ENCODE measurements at regions not wholly inside any gene's neighbourhood (a gene's known extent, or its start where the extent isn't known, plus 50 kb on each side); places are given as distances from the start of the nearest gene placed in this dataset.

DNA sequence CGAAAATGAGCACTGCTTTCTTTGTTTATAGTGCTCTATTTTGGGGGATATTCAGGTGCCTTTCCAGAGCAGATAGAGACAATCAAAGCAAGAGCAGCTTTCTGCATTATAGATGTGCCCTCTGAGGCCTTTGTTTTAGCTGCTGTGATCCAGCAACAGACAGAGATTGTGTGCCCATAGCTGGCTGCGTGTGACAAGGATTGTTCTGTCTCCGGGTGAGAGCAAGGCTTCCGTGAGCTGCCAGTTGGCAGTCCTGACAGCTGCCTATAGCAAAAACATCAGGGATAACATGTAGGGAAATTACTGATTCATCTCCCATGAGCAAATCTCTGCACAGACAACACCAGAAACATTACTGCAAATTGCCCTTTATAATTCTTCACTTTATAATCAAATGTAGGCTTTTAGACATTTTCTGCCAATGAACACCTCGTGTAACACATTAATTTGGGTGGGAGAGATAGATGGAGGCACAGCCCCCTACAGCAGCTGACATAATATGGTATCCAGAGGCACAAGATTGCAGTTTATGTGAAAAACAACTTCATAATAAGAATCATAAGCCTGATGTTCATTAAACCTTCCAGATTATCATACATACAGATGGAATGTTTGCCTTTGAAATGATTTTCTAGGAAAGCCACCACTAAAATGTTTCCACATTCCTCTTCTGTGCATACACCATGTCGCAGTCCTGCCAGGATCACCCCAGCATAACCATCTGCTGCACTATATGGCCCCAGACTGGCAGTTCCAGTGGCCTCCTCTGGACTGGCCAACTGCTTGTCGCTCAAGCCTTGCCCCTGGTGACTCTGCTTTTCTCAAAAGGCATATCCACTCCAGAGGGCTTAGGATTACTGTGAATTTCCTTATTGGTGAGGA lies 131.2 kb downstream of the TRIB2 start:
- H3K4me1 Mint-ChIP-seq (ENCODE audit: low read depth), result no peaks in the 10 kb centered on the region
- no peaks in the 10 kb centered on the region for H3K36me3 Mint-ChIP-seq (ENCODE audit: low read depth)
- H3K9me3 Mint-ChIP-seq, result no peaks in the 10 kb centered on the region
- H3K27ac Mint-ChIP-seq, result no peak overlapping the region
- H3K4me3 Mint-ChIP-seq, result no peak overlapping the region
- H3K27me3 Mint-ChIP-seq, result peaks cover 12% of the 10 kb centered on the region

DNA sequence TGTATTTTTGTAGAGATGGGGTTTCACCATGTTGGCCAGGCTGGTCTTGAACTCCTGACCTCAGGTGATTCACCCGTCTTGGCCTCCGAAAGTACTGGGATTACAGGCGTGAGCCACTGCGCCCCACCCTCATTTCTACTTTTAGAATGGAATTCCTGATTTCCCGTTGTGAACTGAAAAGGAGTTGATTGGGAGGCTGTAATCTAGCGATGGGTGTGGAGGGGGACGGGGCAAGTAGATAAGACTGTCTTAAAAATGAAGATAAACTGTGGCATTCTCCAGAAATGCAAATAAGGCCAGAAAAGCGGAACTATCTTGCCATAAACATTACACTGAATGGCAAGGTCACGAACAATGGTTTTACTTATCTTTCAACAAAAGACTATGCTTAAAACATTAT lies 135.4 kb downstream of the TRIB2 start:
- no peak overlapping the region for H3K27ac Mint-ChIP-seq

DNA sequence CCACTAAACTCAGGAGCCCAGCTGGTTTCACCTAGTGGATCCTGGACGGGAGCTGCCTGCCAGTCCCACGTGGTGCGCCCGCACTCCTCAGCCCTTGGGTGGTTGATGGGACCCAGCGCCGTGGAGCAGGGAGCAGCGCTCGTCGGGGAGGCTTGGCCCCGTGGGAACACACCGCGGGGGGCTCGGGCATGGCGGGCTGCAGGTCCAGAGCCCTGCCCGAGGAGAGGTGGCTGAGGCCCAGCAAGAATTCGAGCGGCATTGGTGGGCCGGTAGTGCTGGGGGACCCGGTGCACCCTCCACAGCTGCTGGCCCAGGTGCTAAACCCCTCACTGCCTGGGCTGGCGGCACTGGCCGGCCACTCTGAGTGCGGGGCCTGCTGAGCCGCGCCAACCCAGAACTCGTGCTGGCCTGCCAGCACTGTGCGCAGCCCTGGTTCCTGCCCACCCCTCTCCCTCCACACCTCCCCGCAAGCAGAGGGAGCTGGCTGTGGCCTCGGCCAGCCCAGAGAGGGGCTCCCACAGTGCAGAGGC lies 137.3 kb downstream of the TRIB2 start:
- Mint-ChIP-seq H3K4me3 (no peak overlapping the region), H3K36me3 (ENCODE audit: low read depth) (no peaks in the 10 kb centered on the region), H3K9me3 (no peaks in the 10 kb centered on the region), H3K27ac (no peak overlapping the region), H3K27me3 (peaks cover 7% of the 10 kb centered on the region), H3K4me1 (ENCODE audit: low read depth) (no peaks in the 10 kb centered on the region)

More for the DNA sequence above, 135.4 kb downstream of the TRIB2 start:
- H3K4me1 Mint-ChIP-seq (ENCODE audit: low read depth), result no peaks in the 10 kb centered on the region
- peaks cover 7% of the 10 kb centered on the region for H3K27me3 Mint-ChIP-seq
- no peak overlapping the region for H3K4me3 Mint-ChIP-seq
- H3K36me3 Mint-ChIP-seq (ENCODE audit: low read depth), result no peaks in the 10 kb centered on the region
- H3K9me3 Mint-ChIP-seq, result no peaks in the 10 kb centered on the region

DNA sequence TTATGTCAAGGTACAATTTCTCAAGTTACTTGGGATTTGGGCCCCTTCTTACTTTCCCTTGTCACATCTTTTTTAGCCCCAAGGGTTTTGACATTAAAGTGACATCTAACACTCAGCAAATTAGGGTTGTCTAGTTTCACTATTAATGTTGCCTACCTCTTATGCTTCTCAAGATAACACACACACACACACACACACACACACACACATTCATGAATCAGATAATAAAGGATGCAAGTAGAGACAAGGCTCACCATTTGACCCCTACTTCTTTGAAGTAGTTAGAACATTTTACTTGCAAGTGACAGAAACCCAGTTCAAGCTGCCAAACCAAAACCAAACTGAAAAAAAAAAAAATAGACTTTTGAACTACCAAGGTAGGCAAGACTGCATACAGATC lies 138.8 kb downstream of the TRIB2 start:
- peak overlapping the region; percentile 32 for H3K27ac Mint-ChIP-seq
- H3K27me3 Mint-ChIP-seq, result no peaks in the 10 kb centered on the region

DNA sequence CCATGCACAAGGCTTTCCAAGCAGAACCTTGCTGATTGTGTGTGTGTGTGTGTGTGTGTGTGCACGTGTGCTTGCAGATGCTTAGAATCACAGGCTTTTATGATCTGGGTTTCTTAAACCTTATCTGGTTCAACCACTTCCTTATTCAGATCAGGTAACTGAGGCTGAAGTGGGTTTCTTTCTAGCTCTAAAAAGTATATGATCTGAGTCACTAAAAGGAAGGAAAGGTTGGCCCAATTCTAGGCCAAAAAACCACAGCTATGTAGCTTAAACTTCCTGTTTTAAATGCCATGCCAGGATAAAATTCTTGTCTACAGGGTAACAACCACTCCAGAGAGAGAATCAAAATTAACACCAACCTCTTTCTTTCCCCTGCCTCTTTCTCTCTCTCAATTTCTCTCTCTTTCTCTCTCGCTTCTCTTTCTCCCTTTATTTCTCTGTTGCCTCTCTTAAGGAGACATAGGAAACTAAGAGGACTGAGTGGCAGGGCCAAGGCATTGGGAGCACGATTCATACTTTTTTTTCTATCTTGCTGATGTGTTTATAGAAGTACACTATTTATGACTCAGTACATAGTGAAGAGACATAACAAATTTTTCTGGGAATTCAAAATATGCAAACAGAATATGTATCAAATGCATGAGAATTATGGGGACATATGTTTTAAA lies 140.3 kb downstream of the TRIB2 start:
- no peaks in the 10 kb centered on the region for H3K36me3 Mint-ChIP-seq (ENCODE audit: low read depth)
- H3K9me3 Mint-ChIP-seq, result peaks cover 5% of the 10 kb centered on the region
- peak overlapping the region; percentile 3 for H3K4me3 Mint-ChIP-seq
- H3K27me3 Mint-ChIP-seq, result no peaks in the 10 kb centered on the region
- H3K27ac Mint-ChIP-seq, result no peak overlapping the region
- H3K4me1 Mint-ChIP-seq (ENCODE audit: low read depth), result peaks cover 14% of the 10 kb centered on the region

More for the DNA sequence above, 138.8 kb downstream of the TRIB2 start:
- H3K4me1 Mint-ChIP-seq (ENCODE audit: low read depth), result peaks cover 1% of the 10 kb centered on the region
- no peaks in the 10 kb centered on the region for H3K36me3 Mint-ChIP-seq (ENCODE audit: low read depth)
- H3K9me3 Mint-ChIP-seq, result peaks cover 5% of the 10 kb centered on the region
- no peak overlapping the region for H3K4me3 Mint-ChIP-seq

DNA sequence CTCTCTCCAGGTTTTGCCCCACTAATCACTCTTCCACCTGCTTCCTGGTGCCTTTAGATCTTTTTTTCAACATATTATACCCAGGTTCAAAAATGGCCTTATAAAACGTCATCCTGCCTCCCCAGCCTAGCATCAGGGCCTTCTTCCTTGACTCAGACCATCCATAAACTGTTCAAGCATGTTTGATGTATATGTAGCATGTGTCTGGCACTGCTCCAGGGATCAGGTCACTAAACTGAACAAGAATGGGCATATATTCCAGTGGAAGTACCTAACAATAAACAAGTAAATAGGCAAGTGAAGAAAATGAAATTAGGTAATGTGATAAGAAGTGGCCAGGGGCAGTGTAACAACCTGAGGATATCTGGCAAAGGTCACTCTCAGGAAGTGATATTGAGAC lies 141.2 kb downstream of the TRIB2 start:
- Mint-ChIP-seq H3K27me3 (no peaks in the 10 kb centered on the region), H3K27ac (no peak overlapping the region), H3K4me3 (no peak overlapping the region), H3K9me3 (peaks cover 5% of the 10 kb centered on the region), H3K36me3 (ENCODE audit: low read depth) (no peaks in the 10 kb centered on the region), H3K4me1 (ENCODE audit: low read depth) (peaks cover 18% of the 10 kb centered on the region)

DNA sequence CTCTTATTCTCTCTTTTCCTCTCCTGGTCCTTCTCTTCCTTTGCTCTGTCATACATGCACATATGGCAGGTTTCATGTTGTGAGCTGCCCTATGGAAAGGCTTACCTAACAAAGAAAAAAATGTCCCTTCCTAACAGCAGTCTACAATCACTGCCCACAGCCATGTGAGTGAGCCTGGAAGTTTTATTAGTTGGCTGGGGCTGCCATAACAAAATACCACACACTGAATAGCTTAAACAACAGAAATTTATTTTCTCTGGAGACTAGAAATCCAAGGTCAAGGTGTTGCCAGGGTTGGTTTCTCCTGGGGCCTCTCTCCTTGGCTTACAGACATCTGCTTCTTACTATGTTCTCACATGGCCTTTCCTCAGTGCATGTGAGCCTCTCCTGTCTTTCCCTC lies 142.1 kb downstream of the TRIB2 start:
- H3K4me3 Mint-ChIP-seq, result no peak overlapping the region
- H3K27ac Mint-ChIP-seq, result no peak overlapping the region
- peaks cover 10% of the 10 kb centered on the region for H3K9me3 Mint-ChIP-seq
- peaks cover under 1% of the 10 kb centered on the region for H3K36me3 Mint-ChIP-seq (ENCODE audit: low read depth)
- H3K4me1 Mint-ChIP-seq (ENCODE audit: low read depth), result peaks cover 18% of the 10 kb centered on the region
- no peaks in the 10 kb centered on the region for H3K27me3 Mint-ChIP-seq

DNA sequence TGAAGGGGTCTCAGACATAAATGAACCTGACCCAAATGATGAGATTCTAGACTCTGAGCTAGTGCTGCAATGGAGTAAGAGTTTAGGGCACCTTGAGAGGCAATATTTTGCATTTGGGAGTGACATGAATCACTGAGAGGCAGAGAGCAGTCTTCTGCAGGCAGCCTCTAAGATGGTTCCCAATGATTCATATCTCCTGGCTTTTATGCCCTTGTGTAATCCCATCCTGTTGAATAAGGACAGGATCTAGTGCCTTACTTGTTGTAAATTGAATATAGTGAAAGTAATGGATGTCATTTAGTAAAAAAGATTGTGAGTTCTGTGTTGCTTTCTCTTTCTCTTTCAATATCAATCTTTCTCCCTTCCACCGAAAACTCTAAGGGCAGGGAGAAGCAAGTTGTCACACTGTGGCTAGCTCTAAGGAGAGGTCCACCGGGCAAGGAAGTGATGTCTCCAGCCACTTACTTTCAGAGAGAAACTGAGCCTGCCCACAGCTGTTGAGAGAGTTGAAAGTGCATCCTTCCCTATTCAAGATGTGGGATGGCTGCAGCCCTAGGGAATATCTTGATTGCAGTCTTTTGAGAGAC lies 144.7 kb downstream of the TRIB2 start:
- Mint-ChIP-seq H3K4me3 (no peak overlapping the region), H3K9me3 (peaks cover 23% of the 10 kb centered on the region), H3K36me3 (ENCODE audit: low read depth) (peaks cover 10% of the 10 kb centered on the region), H3K27ac (no peak overlapping the region), H3K4me1 (ENCODE audit: low read depth) (peaks cover 18% of the 10 kb centered on the region), H3K27me3 (peaks cover 6% of the 10 kb centered on the region)

DNA sequence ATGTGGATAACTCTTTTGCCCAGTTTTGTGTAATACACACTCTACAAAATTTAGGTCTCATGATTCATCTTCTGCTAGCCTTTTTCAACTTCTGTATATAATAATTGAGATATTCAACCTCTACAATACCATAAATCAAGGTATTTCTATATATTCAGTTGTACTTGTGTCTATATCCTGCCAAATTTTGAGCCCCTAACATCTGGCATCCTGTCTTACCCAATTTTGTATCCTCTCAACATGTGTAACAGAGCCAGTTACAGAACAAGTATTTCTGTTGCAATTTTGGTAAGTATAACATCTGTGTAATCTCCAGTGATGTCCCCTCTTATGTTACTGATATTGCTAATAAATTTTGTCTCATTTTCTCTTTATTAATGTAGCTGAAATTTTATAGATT lies 145.8 kb downstream of the TRIB2 start:
- Mint-ChIP-seq H3K4me1 (ENCODE audit: low read depth) (peaks cover 18% of the 10 kb centered on the region), H3K27ac (no peak overlapping the region), H3K9me3 (peaks cover 23% of the 10 kb centered on the region), H3K36me3 (ENCODE audit: low read depth) (peaks cover 10% of the 10 kb centered on the region), H3K27me3 (peaks cover 12% of the 10 kb centered on the region), H3K4me3 (no peak overlapping the region)

DNA sequence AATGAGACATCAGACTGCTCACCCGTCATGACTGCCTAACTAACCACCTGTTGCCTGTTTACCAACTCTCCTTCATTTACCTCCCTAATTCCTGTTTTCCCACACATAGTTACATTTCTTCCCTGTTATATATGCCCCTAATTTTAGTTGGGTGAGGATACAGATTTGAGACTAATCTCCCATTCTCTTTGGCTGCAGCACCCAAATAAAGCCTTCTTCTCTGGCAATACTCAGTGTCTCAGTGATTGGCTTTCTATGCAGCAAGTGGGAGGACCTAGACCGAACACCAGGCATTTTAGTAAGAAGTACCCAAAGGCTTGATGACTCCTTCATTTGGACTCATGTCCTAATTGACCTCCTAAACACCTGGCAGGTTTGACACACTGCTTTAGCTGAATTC lies 147.2 kb downstream of the TRIB2 start:
- H3K36me3 Mint-ChIP-seq (ENCODE audit: low read depth), result peaks cover 10% of the 10 kb centered on the region
- H3K27ac Mint-ChIP-seq, result no peak overlapping the region
- no peak overlapping the region for H3K4me3 Mint-ChIP-seq
- H3K4me1 Mint-ChIP-seq (ENCODE audit: low read depth), result peaks cover 18% of the 10 kb centered on the region
- peaks cover 23% of the 10 kb centered on the region for H3K9me3 Mint-ChIP-seq
- peaks cover 17% of the 10 kb centered on the region for H3K27me3 Mint-ChIP-seq

DNA sequence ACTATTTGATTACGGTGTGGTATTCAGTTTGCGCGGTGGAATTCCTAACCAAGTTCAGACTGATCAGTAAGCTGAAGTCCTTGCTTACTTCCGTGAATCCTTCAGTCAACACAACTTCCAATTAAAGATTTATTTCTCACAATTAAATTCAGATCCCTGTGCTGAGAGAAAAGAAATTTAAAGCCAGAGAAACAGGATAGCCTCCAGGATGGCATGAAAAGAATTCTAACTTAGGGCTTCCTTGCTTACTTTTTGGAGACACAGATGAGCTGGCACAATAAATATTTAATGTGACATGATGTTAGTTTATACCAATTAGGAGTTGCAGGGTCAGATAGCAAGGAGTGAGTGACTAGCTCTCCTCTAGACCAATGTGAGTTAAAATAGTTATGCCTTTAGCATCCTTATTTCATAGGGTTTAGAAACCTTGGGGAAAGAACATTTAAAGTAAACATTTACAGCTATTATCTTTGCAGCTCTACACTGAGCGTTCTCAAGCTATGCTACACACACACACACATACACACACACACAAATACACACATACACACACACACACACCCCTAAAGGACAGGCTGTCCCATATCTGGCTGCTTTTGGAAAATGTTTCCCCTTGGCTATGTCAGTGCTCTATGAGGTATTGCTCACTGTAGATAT lies 151.0 kb downstream of the TRIB2 start:
- Mint-ChIP-seq H3K4me1 (ENCODE audit: low read depth) (no peaks in the 10 kb centered on the region), H3K27ac (no peak overlapping the region), H3K9me3 (peaks cover 18% of the 10 kb centered on the region), H3K4me3 (no peak overlapping the region), H3K27me3 (peaks cover 23% of the 10 kb centered on the region), H3K36me3 (ENCODE audit: low read depth) (peaks cover 10% of the 10 kb centered on the region)

DNA sequence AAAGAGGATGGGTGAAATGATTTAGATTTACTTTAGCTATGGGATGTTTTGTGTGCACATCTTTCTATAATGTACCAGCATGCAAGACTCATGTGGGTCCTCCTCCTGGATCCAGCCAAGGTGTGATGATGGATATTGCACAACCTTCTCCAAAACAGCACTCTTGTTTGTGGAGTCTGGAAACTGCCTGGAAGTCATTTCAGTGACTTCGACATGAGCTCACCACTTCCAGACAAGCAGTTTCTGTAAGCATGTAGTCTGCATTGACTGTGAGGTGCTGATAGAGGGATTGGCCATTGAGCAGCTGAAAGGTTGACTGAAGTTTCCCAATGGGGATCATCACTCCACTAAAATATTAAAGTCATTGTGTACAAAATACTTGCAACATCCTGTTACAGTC lies 154.0 kb downstream of the TRIB2 start:
- H3K4me1 Mint-ChIP-seq (ENCODE audit: low read depth), result no peaks in the 10 kb centered on the region
- no peak overlapping the region for H3K4me3 Mint-ChIP-seq
- H3K9me3 Mint-ChIP-seq, result peaks cover 1% of the 10 kb centered on the region
- H3K27me3 Mint-ChIP-seq, result peaks cover 27% of the 10 kb centered on the region
- H3K27ac Mint-ChIP-seq, result no peak overlapping the region
- no peaks in the 10 kb centered on the region for H3K36me3 Mint-ChIP-seq (ENCODE audit: low read depth)

DNA sequence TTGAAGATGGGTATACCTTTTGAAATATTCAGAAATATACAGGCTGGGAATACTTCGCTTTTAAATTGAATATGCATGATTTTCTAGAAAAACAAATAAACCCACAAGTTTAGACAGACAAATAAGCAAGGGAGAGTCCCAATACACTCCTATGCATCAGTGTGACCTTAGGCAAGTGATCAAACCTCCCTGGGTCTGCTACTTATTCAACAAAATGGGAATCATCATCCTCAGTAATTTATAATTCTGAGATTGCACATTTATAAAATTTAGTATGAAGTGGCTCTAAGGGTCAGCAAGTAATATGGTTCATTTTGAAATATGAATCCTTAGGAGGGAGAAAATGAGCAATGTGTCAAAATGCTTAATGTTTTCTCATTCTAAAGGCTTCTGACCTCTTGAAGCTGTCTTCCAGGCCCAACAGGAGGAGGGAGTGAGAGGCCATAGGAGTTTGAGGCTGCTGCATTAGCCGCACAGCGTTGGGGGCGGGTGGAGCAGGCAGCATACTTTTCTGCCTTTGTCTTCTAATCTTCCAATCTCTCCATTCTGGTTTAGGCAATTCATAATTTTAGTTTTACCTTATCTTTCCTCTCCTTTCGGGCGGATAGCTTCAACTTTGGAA lies 155.1 kb downstream of the TRIB2 start:
- Mint-ChIP-seq H3K27me3 (peaks cover 26% of the 10 kb centered on the region), H3K4me3 (no peak overlapping the region), H3K36me3 (ENCODE audit: low read depth) (no peaks in the 10 kb centered on the region), H3K27ac (no peak overlapping the region), H3K9me3 (no peaks in the 10 kb centered on the region), H3K4me1 (ENCODE audit: low read depth) (no peaks in the 10 kb centered on the region)

DNA sequence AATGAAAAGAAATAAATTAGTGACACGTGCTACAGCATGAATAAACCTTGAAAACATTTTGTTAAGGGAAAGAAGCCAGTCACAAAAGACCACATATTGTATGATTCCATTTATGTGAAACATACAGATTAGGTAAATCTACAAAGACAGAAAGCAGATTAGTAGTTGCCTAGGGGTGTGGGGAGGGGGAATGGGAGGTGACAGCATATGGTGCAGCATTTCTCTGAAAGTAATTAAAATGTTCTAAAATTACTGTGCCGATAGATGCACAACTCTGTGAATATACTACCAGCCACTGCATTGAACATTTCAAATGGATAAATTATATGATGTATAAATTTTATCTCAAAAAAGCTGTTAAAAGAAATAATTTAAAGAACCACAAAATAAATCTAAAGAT lies 161.0 kb downstream of the TRIB2 start:
- Mint-ChIP-seq H3K9me3 (no peaks in the 10 kb centered on the region), H3K27ac (no peak overlapping the region), H3K36me3 (ENCODE audit: low read depth) (no peaks in the 10 kb centered on the region), H3K27me3 (peaks cover 9% of the 10 kb centered on the region), H3K4me1 (ENCODE audit: low read depth) (no peaks in the 10 kb centered on the region), H3K4me3 (no peak overlapping the region)

Measured in stimulated activated naive CD8-positive, alpha-beta T cell treated with anti-CD3 and anti-CD28 coated beads, Interleukin-15, Interleukin-2, amounts not matched to agents 100 ng/mL and 50 ng/mL, for 24 hours (primary cell).